ENCODE measurements at regions not wholly inside any gene's neighbourhood (a gene's known extent, or its start where the extent isn't known, plus 50 kb on each side); places are given as distances from the start of the nearest gene placed in this dataset.

GRCh38 chr5:3417376-3417943, 178.2 kb upstream of the IRX1 start:
- H2AFZ ChIP-seq (ENCODE audit: low read depth) = no peak overlapping the region
- H3K27me3 ChIP-seq (ENCODE audit: insufficient read depth, low read depth) = no peaks in the 10 kb centered on the region
- no peaks in the 10 kb centered on the region for H3K4me1 ChIP-seq (ENCODE audit: low read depth, poor library complexity, severe bottlenecking)
- H3K9ac ChIP-seq = no peak overlapping the region
- TF ChIP-seq CTCF (conservative IDR thresholded peaks at IDR 0.05; ENCODE audit: low read depth, low read length) = no peak
- no peaks in the 10 kb centered on the region for H3K79me2 ChIP-seq (ENCODE audit: insufficient read depth, low read depth)
- H3K27ac ChIP-seq = no peak overlapping the region
- H3K4me2 ChIP-seq = no peak overlapping the region
- no peaks in the 10 kb centered on the region for H4K20me1 ChIP-seq (ENCODE audit: insufficient read depth)
- no peaks in the 10 kb centered on the region for H3K36me3 ChIP-seq (ENCODE audit: insufficient read depth)
- no peak overlapping the region for H3K4me3 ChIP-seq (IDR thresholded peaks at IDR 0.05; ENCODE audit: insufficient read depth, low read depth, low read length)

GRCh38 chr5:3414371-3414770, 181.3 kb upstream of the IRX1 start:
- H3K4me3 ChIP-seq (IDR thresholded peaks at IDR 0.05; ENCODE audit: insufficient read depth, low read depth, low read length) = no peak overlapping the region
- H3K79me2 ChIP-seq (ENCODE audit: insufficient read depth, low read depth) = no peaks in the 10 kb centered on the region
- no peaks in the 10 kb centered on the region for H3K27me3 ChIP-seq (ENCODE audit: insufficient read depth, low read depth)
- no peaks in the 10 kb centered on the region for H4K20me1 ChIP-seq (ENCODE audit: insufficient read depth)
- no peaks in the 10 kb centered on the region for H3K36me3 ChIP-seq (ENCODE audit: insufficient read depth)
- H3K27ac ChIP-seq = no peak overlapping the region
- no peak overlapping the region for H2AFZ ChIP-seq (ENCODE audit: low read depth)
- H3K9ac ChIP-seq = no peak overlapping the region
- no peak for TF ChIP-seq CTCF (conservative IDR thresholded peaks at IDR 0.05; ENCODE audit: low read depth, low read length)
- no peak overlapping the region for H3K4me2 ChIP-seq
- H3K4me1 ChIP-seq (ENCODE audit: low read depth, poor library complexity, severe bottlenecking) = peaks cover 3% of the 10 kb centered on the region

DNA sequence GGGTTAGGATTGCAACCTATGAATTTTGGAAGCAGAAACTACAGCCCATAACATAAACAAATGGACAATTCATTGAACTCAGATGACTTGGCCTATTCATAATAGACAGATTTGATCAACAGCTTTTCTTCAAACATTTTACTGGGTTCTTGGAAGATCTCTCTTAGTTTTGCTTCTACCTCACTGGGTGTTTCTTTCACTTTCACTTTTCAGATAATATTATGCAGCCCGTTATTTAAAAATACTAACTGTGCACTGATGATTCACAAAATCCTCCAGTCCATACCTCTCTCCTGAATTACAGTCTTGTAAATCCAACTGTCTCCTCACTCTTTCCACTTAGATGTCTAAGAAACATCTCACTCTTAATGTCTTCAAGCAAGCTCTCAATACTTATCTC, 183.5 kb upstream of the IRX1 start:
- peaks cover 3% of the 10 kb centered on the region for H3K4me1 ChIP-seq (ENCODE audit: low read depth, poor library complexity, severe bottlenecking)
- H4K20me1 ChIP-seq (ENCODE audit: insufficient read depth) = no peaks in the 10 kb centered on the region
- H3K27ac ChIP-seq = no peak overlapping the region
- H3K9ac ChIP-seq = no peak overlapping the region
- no peak overlapping the region for H3K4me2 ChIP-seq
- H3K36me3 ChIP-seq (ENCODE audit: insufficient read depth) = no peaks in the 10 kb centered on the region
- H2AFZ ChIP-seq (ENCODE audit: low read depth) = no peak overlapping the region
- H3K4me3 ChIP-seq (IDR thresholded peaks at IDR 0.05; ENCODE audit: insufficient read depth, low read depth, low read length) = no peak overlapping the region
- TF ChIP-seq CTCF (conservative IDR thresholded peaks at IDR 0.05; ENCODE audit: low read depth, low read length) = no peak
- H3K79me2 ChIP-seq (ENCODE audit: insufficient read depth, low read depth) = no peaks in the 10 kb centered on the region
- H3K27me3 ChIP-seq (ENCODE audit: insufficient read depth, low read depth) = no peaks in the 10 kb centered on the region

DNA sequence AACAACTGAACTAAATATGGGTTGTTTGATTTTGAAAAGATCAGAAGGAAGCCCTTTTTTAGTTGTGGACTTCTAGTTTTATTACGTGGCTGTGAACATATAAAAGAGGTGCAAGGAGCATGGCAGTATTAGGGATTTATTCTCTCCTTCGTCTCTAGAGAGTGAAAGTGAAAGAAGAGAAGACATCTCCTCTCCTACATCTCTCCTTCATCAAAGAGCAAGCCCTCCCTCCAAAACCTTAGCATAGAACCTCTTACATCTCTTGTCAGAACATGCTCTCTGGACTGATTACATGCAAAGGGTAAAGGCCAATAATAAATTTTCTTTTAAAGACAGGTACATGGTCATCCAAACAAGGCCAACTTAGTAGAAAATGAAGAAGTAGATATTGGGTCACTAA, 184.3 kb upstream of the IRX1 start:
- H3K79me2 ChIP-seq (ENCODE audit: insufficient read depth, low read depth) = no peaks in the 10 kb centered on the region
- H3K27ac ChIP-seq = no peak overlapping the region
- no peaks in the 10 kb centered on the region for H3K27me3 ChIP-seq (ENCODE audit: insufficient read depth, low read depth)
- no peak overlapping the region for H2AFZ ChIP-seq (ENCODE audit: low read depth)
- H4K20me1 ChIP-seq (ENCODE audit: insufficient read depth) = no peaks in the 10 kb centered on the region
- TF ChIP-seq CTCF (conservative IDR thresholded peaks at IDR 0.05; ENCODE audit: low read depth, low read length) = no peak
- no peak overlapping the region for H3K9ac ChIP-seq
- H3K4me1 ChIP-seq (ENCODE audit: low read depth, poor library complexity, severe bottlenecking) = peaks cover 3% of the 10 kb centered on the region
- H3K4me2 ChIP-seq = no peak overlapping the region
- H3K36me3 ChIP-seq (ENCODE audit: insufficient read depth) = no peaks in the 10 kb centered on the region
- no peak overlapping the region for H3K4me3 ChIP-seq (IDR thresholded peaks at IDR 0.05; ENCODE audit: insufficient read depth, low read depth, low read length)

Data from KMS-11 (cell line).